ENCODE measurements at regions not wholly inside any gene's neighbourhood (a gene's known extent, or its start where the extent isn't known, plus 50 kb on each side); places are given as distances from the start of the nearest gene placed in this dataset.

GRCh38 chr5:125103459-125103858 is 357.0 kb upstream of the ZNF608 start:
- no peak for DNase-seq

DNA sequence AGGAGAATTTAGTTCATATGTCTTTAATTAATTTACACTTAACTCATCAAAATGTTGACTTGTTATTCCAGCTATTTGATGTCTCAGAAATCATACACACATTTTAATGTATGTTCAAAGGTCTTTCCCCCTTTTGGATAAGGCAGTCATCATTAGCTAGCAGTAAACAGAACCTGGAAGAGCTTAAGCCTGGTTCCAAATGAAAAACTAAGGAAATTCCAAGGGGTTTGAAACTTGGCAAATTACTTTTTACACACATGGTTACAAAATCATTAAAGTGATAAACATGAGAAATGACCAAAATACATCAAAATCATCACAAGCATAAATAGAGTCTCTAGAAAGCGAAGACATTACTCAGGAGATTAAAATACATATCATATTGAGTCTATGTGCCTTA is 359.8 kb upstream of the ZNF608 start:
- no peak for DNase-seq

GRCh38 chr5:125106881-125107280 is 360.4 kb upstream of the ZNF608 start:
- no peak for DNase-seq

GRCh38 chr5:125109293-125109692 is 362.9 kb upstream of the ZNF608 start:
- DNase-seq: no peak

DNA sequence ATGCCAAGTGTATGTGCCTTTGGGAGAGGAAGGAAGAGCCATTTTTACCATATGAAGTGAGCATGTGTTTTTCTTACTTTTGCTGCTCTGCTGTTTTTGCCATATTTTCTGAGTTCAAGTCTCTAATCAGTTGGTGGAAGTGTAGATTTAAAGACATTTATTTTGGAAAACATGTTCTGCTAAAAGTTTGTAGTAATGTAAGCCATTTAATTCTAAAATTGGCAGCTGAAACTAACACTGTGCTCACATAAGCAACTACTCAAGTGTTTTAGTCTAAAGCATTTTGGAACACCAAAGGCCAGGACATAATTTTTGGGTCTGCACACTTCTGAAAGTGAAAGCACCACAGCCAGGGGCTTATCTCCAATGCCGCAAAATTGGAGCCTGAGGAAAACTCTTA is 363.4 kb upstream of the ZNF608 start:
- DNase-seq: no peak

- no peak for DNase-seq
Measured at GRCh38 chr5:125112196-125112595, 365.8 kb upstream of the ZNF608 start.

GRCh38 chr5:125113328-125113727 is 366.9 kb upstream of the ZNF608 start:
- DNase-seq: no peak

- DNase-seq: no peak
Measured at GRCh38 chr5:125115195-125115525, 368.7 kb upstream of the ZNF608 start.

DNA sequence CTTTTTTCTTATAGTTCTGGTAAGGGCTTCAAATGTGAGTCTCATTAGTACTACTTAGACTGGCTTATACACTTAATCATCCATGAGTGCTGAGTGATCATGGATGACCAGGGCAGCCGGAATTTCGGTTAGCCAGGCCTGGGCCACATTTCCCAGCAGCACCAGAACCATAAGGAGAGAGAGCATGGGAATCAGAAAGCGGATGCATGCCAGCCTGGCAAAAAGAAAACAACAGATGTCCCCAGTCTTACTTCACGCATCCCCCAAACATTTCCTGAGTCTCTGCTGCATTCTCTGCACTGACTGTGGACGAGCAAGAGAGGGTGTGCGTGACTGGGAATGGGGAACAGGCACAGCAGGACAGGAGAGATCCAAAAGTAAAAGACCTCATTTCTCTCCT is 371.1 kb upstream of the ZNF608 start:
- DNase-seq: no peak

GRCh38 chr5:125120012-125120411 is 373.6 kb upstream of the ZNF608 start:
- no peak for DNase-seq

DNA sequence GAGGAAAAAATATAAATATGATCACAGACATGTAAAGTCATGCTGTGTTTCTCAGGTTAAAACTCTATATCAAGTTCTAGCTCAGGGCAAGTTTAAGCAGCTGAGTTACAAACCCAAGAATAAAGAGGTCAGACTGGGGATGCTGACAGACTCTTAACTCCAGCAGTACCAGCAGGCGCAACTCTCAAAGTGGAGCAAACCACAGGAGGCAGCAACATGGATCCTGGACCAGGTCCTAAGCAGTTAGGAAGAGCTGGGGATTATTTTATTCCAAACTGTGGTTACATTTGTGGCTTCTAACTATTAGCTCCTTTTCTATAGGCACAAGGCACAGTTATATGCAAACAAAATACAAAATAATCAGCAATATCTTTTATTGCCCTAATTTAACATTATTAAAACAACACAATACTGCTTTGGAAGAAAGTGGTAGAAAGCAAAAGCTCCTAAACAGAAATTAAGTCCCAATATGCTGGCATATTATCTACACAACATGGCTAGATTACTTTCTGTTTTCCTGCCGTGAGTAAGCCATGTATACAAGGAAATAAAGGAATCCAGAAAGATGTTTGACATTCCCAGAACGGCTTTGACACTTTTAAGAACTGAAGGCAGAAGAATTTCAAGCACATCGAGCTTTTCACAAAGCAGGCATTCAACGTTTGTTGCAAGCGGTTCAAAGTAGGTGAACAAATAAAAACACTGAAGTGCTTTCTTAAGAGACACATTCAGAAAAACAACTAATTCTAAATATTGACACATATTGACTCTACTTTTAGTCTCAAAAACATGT is 378.8 kb upstream of the ZNF608 start:
- DNase-seq: no peak

GRCh38 chr5:125126050-125126449 is 379.6 kb upstream of the ZNF608 start:
- DNase-seq: no peak

GRCh38 chr5:125129151-125129806 is 382.8 kb upstream of the ZNF608 start:
- DNase-seq: no peak

GRCh38 chr5:125130591-125130990 is 384.2 kb upstream of the ZNF608 start:
- DNase-seq: no peak

- DNase-seq: no peak
Measured at GRCh38 chr5:125134216-125135081, 388.0 kb upstream of the ZNF608 start.

GRCh38 chr5:125137535-125137934 is 391.1 kb upstream of the ZNF608 start:
- no peak for DNase-seq

DNA sequence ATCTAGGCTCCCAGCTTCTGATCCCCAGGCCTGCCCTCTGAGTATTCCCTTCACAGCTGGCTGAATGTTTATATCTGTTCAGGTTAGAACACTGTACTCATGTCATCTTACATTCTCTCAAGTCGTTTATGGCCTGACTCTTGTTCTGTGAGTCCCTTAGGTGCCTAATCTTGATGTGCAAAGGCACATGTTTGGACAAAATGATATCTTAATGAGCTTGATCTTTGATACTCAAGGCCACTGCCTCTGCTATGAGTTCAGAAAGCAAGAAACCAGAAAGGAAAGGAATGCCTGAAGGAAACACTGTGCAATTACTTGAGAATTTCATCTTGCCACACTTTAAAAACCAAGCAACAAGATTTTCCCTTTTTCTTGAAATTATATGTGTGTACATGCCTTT is 391.8 kb upstream of the ZNF608 start:
- no peak for DNase-seq

DNA sequence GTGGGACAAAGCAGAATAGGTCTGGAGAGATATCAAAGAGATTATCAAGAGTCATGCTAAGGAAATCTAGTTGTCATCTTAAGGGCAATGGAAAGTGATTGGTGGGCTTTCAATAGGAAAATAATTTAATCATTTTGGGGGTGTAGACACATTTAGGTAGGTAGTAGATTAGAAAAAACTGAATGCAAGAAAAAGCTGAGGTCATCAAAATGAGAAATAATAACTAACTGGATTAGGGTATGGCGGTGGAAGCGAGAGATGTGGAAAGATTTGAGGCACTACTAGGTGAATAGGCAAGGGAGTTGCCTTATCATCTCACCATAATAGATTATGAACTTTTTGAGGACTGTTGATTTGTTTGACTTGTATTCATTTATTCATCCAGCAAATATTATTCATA is 393.2 kb upstream of the ZNF608 start:
- DNase-seq: no peak

GRCh38 chr5:125140220-125140619 is 393.8 kb upstream of the ZNF608 start:
- no peak for DNase-seq

DNA sequence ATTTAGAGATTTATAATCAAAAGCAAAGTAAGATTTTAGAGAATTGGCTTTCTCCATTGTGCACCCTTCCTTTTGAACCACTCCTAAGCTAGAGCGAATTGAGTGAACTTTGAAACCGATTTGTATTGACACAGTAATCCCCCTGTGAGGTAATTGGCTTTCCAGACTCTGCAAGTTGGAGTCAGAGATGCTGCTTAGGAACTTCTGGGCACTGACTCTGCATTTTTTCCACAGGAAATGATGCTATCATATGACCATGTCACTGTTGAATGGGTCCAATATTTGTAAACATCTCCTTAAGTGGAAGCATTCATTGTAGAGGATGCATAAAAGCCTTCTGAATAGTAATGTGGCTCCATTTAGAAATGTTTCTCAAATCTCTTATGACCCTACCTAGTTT is 394.4 kb upstream of the ZNF608 start:
- no peak for DNase-seq

GRCh38 chr5:125142458-125142857 is 396.0 kb upstream of the ZNF608 start:
- no peak for DNase-seq

DNA sequence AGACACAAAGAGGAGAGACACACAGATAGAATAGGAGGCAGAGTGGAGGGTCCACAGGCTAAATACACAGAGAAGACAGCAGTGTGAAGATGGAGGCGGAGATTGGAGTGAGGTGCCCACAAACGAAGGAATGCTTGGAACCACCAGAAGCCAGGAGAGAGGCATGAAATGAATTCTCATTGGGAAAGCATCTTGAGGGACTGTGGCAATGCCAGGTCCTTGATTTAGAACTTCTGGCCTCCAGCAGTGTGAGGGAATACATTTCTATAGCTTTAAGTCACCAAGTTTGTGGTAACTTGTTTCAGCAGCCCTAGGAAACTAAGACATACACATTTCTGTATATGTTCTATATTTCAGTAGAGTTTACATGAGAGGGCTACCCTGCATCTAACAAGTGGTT is 396.6 kb upstream of the ZNF608 start:
- no peak for DNase-seq

GRCh38 chr5:125148076-125148475 is 401.6 kb upstream of the ZNF608 start:
- DNase-seq: no peak

DNA sequence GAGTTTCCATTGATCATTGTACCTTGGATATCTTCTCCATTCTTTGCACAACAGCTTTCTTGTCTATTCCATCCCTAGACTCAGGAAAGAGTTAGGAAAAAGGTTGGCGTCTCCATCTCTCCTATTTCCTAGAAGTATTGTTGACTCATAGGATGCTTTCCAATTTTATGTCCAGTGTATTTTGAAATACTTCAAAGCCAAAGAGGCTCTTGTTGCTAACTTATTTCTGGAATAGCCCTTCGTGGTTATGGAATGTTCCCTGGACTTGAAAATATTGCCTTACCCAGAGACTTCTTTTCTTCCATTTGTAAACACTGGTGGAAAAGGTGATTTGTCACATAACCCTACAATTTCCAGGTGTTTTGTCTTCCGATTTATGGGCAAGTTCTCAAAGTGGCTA is 402.3 kb upstream of the ZNF608 start:
- no peak for DNase-seq

All from CD4-positive, alpha-beta T cell treated with Interleukin-17A for 4 hours (primary cell).